OCI-LY3 (cell line): ENCODE measurements at regions not wholly inside any gene's neighbourhood (a gene's known extent, or its start where the extent isn't known, plus 50 kb on each side); places are given as distances from the start of the nearest gene placed in this dataset.

Source experiments
- EZH2phosphoT487 ChIP-seq: fragments of 200-600 bp; shearing (Covaris generic); IDR thresholded peaks from 2 replicates; pipeline ENCODE4 v1.6.1; 2018; ENCODE audit warnings: antibody characterized with exemption, mixed run types, low read depth
- TF ChIP-seq, protein P1 (sequence below): fragments of 200-600, 300-600 bp; sonication (generic); IDR thresholded peaks from 2 replicates; pipeline ENCODE4 v1.5.1; 2014; ENCODE audit warnings: antibody characterized with exemption, low read length, low read depth

DNA sequence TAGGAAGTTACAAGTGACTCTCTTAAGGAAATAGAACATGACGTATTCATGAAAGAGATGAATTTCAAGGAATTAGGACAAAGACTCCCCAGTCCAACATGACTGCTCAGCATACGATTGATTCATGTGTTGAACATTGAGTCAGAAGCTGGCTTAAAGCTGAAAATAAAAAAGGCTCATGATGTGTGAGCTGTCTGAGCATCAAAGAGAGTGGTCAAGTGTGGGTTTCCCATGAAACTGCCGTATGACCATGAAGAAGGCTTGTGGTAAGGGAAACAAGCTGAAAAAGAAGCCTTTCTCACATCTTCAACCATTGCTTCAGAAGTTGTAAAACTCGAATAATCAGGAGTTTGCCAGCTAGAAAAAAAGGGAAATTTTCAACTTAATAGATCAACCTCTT lies 201.9 kb upstream of the APCDD1 start:
- no peak for TF ChIP-seq EZH2phosphoT487
- TF ChIP-seq, protein P1, sequence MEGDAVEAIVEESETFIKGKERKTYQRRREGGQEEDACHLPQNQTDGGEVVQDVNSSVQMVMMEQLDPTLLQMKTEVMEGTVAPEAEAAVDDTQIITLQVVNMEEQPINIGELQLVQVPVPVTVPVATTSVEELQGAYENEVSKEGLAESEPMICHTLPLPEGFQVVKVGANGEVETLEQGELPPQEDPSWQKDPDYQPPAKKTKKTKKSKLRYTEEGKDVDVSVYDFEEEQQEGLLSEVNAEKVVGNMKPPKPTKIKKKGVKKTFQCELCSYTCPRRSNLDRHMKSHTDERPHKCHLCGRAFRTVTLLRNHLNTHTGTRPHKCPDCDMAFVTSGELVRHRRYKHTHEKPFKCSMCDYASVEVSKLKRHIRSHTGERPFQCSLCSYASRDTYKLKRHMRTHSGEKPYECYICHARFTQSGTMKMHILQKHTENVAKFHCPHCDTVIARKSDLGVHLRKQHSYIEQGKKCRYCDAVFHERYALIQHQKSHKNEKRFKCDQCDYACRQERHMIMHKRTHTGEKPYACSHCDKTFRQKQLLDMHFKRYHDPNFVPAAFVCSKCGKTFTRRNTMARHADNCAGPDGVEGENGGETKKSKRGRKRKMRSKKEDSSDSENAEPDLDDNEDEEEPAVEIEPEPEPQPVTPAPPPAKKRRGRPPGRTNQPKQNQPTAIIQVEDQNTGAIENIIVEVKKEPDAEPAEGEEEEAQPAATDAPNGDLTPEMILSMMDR, result no peak
